PC-3 (cell line): ENCODE measurements at regions not wholly inside any gene's neighbourhood (a gene's known extent, or its start where the extent isn't known, plus 50 kb on each side); places are given as distances from the start of the nearest gene placed in this dataset.

Source experiments
- ATAC-seq: fragments of 200-7000 bp; cut with Tn5 transposase; 2 replicates; pipeline ENCODE4 v1.9.1; 2020; ENCODE audit warnings: mild to moderate bottlenecking, moderate library complexity
- BruUV-seq: library from RNA; stranded (reverse); fragments of 400-500 nt; replicated peaks from 2 replicates; lab custom pipeline; 2021; lab: Mats Ljungman, UMichigan
- CTCF ChIA-PET: fragments of 300-600 bp; sonication (Branson Sonifier 250); formaldehyde crosslinking; loops from one replicate; lab custom pipeline; 2022; ENCODE audit warnings: antibody characterized with exemption; lab: Charles Lee
- POLR2A ChIA-PET: fragments of 300-600 bp; sonication (Branson Sonifier 250); formaldehyde crosslinking; loops from one replicate; lab custom pipeline; 2022; ENCODE audit warnings: antibody characterized with exemption; ENCODE audit not compliant: unreplicated experiment; lab: Charles Lee
- DNase-seq: peaks from one replicate; pipeline ENCODE4 v3.0.0-alpha.2; 2015
- H2AFZ ChIP-seq: fragments of 300-600 bp; sonication (generic); 2 replicates; pipeline ENCODE4 v1.6.0; 2016; ENCODE audit warnings: antibody characterized with exemption, low read length
- H3F3A ChIP-seq: fragments of 300-600 bp; sonication (generic); one replicate; pipeline ENCODE4 v1.6.0; 2017; ENCODE audit warnings: antibody characterized with exemption, low read length, control low read depth, mild to moderate bottlenecking; ENCODE audit not compliant: unreplicated experiment
- H3K27ac ChIP-seq: fragments of 300-600 bp; sonication (generic); 2 replicates; pipeline ENCODE4 v1.5.1; 2016; ENCODE audit warnings: mild to moderate bottlenecking, low read length
- H3K27me3 ChIP-seq: fragments of 300-600 bp; sonication (generic); 2 replicates; pipeline ENCODE4 v1.6.1; 2016; ENCODE audit warnings: low read length, mixed read lengths
- H3K36me3 ChIP-seq: fragments of 300-600 bp; sonication (generic); 2 replicates; pipeline ENCODE4 v1.6.1; 2016; ENCODE audit warnings: low read depth, mixed run types, low read length, mixed read lengths
- H3K4me1 ChIP-seq: fragments of 300-600 bp; sonication (generic); 2 replicates; pipeline ENCODE4 v1.5.1; 2016; ENCODE audit warnings: low read length; ENCODE audit not compliant: insufficient read depth
- H3K4me2 ChIP-seq: fragments of 300-600 bp; sonication (generic); 2 replicates; pipeline ENCODE4 v1.6.0; 2016; ENCODE audit warnings: low read length
- H3K4me3 ChIP-seq: fragments of 300-600 bp; sonication (generic); 2 replicates; pipeline ENCODE4 v1.5.1; 2016; ENCODE audit warnings: mild to moderate bottlenecking, low read length, mixed read lengths
- H3K79me2 ChIP-seq: fragments of 300-600 bp; sonication (generic); 2 replicates; pipeline ENCODE4 v1.6.1; 2017; ENCODE audit warnings: low read length, mixed read lengths
- H3K9ac ChIP-seq: fragments of 300-600 bp; sonication (generic); 2 replicates; pipeline ENCODE4 v1.6.0; 2016; ENCODE audit warnings: mild to moderate bottlenecking, low read length
- H3K9me2 ChIP-seq: fragments of 300-600 bp; sonication (generic); replicated peaks from 2 replicates; pipeline ENCODE4 v1.6.1; 2016; ENCODE audit warnings: mixed run types, low read length, mixed read lengths
- H3K9me3 ChIP-seq: fragments of 300-600 bp; sonication (generic); 2 replicates; pipeline ENCODE4 v1.6.1; 2016; ENCODE audit warnings: low read length, mixed read lengths
- H4K20me1 ChIP-seq: fragments of 300-600 bp; sonication (generic); 2 replicates; pipeline ENCODE4 v1.6.1; 2016; ENCODE audit warnings: low read length, mixed read lengths
- EZH2 ChIP-seq: fragments of 300-600 bp; sonication (generic); IDR thresholded peaks from one replicate; pipeline ENCODE4 v1.6.1; 2017; ENCODE audit warnings: antibody characterized with exemption, mild to moderate bottlenecking, low read length; ENCODE audit not compliant: unreplicated experiment
- EZH2phosphoT487 ChIP-seq: fragments of 300-600 bp; sonication (generic); IDR thresholded peaks from 2 replicates; pipeline ENCODE4 v1.6.1; 2018; ENCODE audit warnings: mild to moderate bottlenecking, antibody characterized with exemption, low read length, borderline replicate concordance
- intact Hi-C: fragments of 100-400 bp; cut with micrococcal nuclease; formaldehyde crosslinking; loops from 2 replicates; pipeline ENCODE4 v1.9.0; 2023
- TF ChIP-seq, protein P1 (sequence below): fragments of 300-600 bp; sonication (generic); conservative IDR thresholded peaks from 2 replicates; pipeline ENCODE4 v1.5.1; 2017; ENCODE audit warnings: antibody characterized with exemption, low read depth, mild to moderate bottlenecking, low read length

DNA sequence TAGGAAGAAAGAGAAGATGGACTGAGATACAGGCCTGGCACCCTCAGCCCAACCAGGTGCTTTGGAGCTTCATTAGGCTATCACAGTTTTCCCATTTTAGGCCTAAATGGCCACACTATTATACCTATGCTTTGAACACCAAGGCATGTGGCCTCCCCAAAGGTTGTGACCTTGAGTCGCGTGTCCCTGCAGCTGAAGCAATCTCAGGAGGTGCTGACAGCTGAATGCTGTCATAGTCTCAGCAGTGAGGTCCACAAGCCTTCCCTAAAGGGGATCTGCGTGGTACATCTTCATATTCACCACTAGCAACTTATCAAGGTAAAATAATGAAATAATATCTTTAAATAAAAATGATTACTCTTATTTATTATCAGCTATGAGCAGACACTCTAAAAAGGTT is 707.9 kb upstream of the NRSN1 start:
- Histone ChIP-seq H3K36me3 (no peaks in the 10 kb centered on the region), H3K4me3 (no peak overlapping the region), H3K27ac (no peak overlapping the region), H3K27me3 (no peaks in the 10 kb centered on the region), H3K9me3 (no peaks in the 10 kb centered on the region), H3K9ac (no peak overlapping the region), H2AFZ (no peak overlapping the region), H3F3A (no peaks in the 10 kb centered on the region), H3K4me1 (peaks cover 29% of the 10 kb centered on the region), H4K20me1 (no peaks in the 10 kb centered on the region), H3K4me2 (no peak overlapping the region), H3K79me2 (no peaks in the 10 kb centered on the region), H3K9me2 (no peaks in the 10 kb centered on the region)
- CTCF ChIA-PET: interaction anchor here (0.6 kb wide), 1 partner anchor 15 kb away, joined by 3 read pairs; no protein-coding TSS in a partner anchor
- DNase-seq (no peak), ATAC-seq (no peak)
- intact Hi-C loops: loop anchor here (10.0 kb wide), 3 partner anchors 323 to 1823 kb away; partner anchors contain the start of gene SOX4
- no TSS peak for BruUV-seq
- POLR2A ChIA-PET: no interaction called here
- TF ChIP-seq EZH2 (no peak), EZH2phosphoT487 (no peak)
- TF ChIP-seq, protein P1, sequence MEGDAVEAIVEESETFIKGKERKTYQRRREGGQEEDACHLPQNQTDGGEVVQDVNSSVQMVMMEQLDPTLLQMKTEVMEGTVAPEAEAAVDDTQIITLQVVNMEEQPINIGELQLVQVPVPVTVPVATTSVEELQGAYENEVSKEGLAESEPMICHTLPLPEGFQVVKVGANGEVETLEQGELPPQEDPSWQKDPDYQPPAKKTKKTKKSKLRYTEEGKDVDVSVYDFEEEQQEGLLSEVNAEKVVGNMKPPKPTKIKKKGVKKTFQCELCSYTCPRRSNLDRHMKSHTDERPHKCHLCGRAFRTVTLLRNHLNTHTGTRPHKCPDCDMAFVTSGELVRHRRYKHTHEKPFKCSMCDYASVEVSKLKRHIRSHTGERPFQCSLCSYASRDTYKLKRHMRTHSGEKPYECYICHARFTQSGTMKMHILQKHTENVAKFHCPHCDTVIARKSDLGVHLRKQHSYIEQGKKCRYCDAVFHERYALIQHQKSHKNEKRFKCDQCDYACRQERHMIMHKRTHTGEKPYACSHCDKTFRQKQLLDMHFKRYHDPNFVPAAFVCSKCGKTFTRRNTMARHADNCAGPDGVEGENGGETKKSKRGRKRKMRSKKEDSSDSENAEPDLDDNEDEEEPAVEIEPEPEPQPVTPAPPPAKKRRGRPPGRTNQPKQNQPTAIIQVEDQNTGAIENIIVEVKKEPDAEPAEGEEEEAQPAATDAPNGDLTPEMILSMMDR: no peak

DNA sequence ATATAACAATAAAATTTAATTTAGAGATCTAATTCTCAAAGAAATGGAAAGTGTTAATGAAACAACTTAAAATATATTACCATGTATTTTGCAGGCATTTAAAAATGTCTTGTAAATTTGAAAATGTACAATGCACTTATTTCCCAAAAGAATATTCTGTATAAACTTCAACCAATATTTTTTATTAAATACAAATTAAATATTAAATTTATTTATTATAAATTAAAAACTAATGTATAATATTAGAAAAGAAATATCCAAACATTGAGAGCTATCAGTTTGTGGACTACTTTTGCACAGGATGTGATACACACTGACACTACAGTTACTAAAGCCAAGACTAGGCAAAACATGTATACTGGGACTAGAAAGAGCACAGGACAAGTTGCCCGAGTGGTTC is 707.0 kb upstream of the NRSN1 start:
- Histone ChIP-seq H3K27me3 (no peaks in the 10 kb centered on the region), H3K27ac (no peak overlapping the region), H3K4me2 (no peak overlapping the region), H4K20me1 (no peaks in the 10 kb centered on the region), H3K9me2 (no peaks in the 10 kb centered on the region), H3K9ac (no peak overlapping the region), H3F3A (no peaks in the 10 kb centered on the region), H2AFZ (no peak overlapping the region), H3K79me2 (no peaks in the 10 kb centered on the region), H3K9me3 (no peaks in the 10 kb centered on the region), H3K36me3 (no peaks in the 10 kb centered on the region), H3K4me3 (no peak overlapping the region), H3K4me1 (peaks cover 19% of the 10 kb centered on the region)
- no peak for TF ChIP-seq EZH2phosphoT487
- no peak for TF ChIP-seq EZH2
- intact Hi-C loops: loop anchor here (10.0 kb wide), 3 partner anchors 324 to 1824 kb away; partner anchors contain the start of gene SOX4
- BruUV-seq: no TSS peak
- no peak for ATAC-seq
- CTCF ChIA-PET: no interaction called here
- no peak for DNase-seq
- POLR2A ChIA-PET: no interaction called here

DNA sequence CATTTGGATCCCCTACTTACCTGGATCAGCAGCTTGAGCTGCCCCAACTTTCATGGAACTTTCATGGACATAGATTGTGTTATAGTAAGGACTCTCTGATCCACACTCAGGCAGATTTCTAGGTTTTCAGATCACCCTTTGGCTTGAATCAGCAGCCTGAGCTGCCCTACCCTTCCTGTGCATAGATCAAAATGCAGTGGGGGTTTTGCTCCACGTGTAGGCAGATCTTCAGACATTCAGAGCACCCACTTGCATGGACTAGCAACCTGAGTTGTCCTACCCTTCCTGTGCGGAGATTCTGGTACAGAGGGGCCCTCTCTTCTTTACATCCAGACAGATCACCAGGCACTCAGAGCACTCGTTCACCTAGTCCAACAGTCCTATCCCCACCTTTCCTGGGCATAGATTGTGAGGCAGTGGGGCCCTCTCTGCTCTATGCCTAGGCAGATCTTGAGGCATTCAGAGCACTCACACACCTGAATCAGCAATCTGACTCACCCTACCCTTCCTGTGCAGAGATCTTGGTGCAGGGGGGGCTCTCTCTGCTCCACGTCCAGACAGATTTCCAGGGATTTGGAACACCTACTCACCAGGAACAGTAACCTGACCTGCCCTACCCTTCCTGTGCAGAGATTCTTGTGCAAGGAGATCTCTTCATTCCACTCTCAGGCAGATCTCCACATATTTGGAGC is 705.2 kb upstream of the NRSN1 start:
- POLR2A ChIA-PET: interaction anchor here (0.5 kb wide), 1 partner anchor 1471 kb away, joined by 5 read pairs; no protein-coding TSS in a partner anchor
- H3K27me3 ChIP-seq: no peaks in the 10 kb centered on the region
- H2AFZ ChIP-seq: no peak overlapping the region; the same call in 1 of the 2 replicates
- CTCF ChIA-PET: no interaction called here
- H3K4me3 ChIP-seq: no peak overlapping the region
- DNase-seq: peak; percentile 74
- no TSS peak for BruUV-seq
- no peaks in the 10 kb centered on the region for H3K9me3 ChIP-seq
- no peaks in the 10 kb centered on the region for H4K20me1 ChIP-seq
- no peak overlapping the region for H3K9ac ChIP-seq
- H3K4me2 ChIP-seq: 0 out of 2 replicates have a peak overlapping the region, but pooled peaks have one; percentile 11
- intact Hi-C loops: no loop called here
- no peaks in the 10 kb centered on the region for H3K9me2 ChIP-seq
- no peaks in the 10 kb centered on the region for H3F3A ChIP-seq
- H3K4me1 ChIP-seq: peaks cover 16% of the 10 kb centered on the region
- TF ChIP-seq EZH2phosphoT487 (no peak), EZH2 (no peak)
- TF ChIP-seq, protein P1: no peak
- H3K79me2 ChIP-seq: no peaks in the 10 kb centered on the region
- H3K36me3 ChIP-seq: no peaks in the 10 kb centered on the region
- ATAC-seq: peak; percentile 73
- H3K27ac ChIP-seq: peak overlapping the region; percentile 45
